ENCODE measurements at regions not wholly inside any gene's neighbourhood (a gene's known extent, or its start where the extent isn't known, plus 50 kb on each side); places are given as distances from the start of the nearest gene placed in this dataset.

DNA sequence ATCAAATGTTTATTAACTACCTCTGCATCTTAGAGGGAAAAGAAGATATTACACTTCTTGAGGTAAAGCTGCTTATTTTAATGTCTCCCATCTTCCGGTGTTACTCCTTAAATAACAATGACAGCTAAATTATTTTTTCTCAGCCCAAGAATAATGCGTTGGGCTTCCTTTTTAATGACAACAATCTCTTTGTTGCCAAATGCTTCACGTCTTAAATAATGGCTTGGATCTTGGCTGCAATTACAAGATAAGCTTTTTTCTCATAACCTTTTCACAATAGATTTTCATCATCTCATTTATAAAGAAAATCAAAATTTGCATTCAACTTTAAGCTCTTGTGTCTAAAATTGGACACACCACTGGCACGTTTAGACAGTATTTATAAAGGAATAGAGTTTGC lies 89.2 kb upstream of the COL8A1 start:
- no peaks in the 10 kb centered on the region for H3K36me3 ChIP-seq (ENCODE audit: insufficient read depth, low read length)
- no peaks in the 10 kb centered on the region for H3F3A ChIP-seq (ENCODE audit: low read depth)
- H3K9me3 ChIP-seq (ENCODE audit: insufficient read depth, low read depth, low read length) = no peaks in the 10 kb centered on the region
- no peak overlapping the region for H3K9ac ChIP-seq (ENCODE audit: low read depth, low read length, poor library complexity, severe bottlenecking)
- no peak overlapping the region for H2AFZ ChIP-seq (ENCODE audit: low read length)
- no peaks in the 10 kb centered on the region for H4K20me1 ChIP-seq (ENCODE audit: insufficient read depth, low read length, poor library complexity, severe bottlenecking)
- H3K9me2 ChIP-seq (replicated peaks; ENCODE audit: low read depth, low read length) = no peaks in the 10 kb centered on the region
- H3K27me3 ChIP-seq (ENCODE audit: insufficient read depth, low read length, poor library complexity, severe bottlenecking) = no peaks in the 10 kb centered on the region
- no peak overlapping the region for H3K4me3 ChIP-seq (ENCODE audit: low read length, poor library complexity, severe bottlenecking)
- no peak overlapping the region for H3K4me2 ChIP-seq (ENCODE audit: low read depth, low read length, poor library complexity, severe bottlenecking)
- no peaks in the 10 kb centered on the region for H3K79me2 ChIP-seq (ENCODE audit: insufficient read depth, low read length)
- H3K4me1 ChIP-seq (ENCODE audit: insufficient read depth, low read length, poor library complexity, severe bottlenecking) = no peaks in the 10 kb centered on the region
- TF ChIP-seq, protein P1, sequence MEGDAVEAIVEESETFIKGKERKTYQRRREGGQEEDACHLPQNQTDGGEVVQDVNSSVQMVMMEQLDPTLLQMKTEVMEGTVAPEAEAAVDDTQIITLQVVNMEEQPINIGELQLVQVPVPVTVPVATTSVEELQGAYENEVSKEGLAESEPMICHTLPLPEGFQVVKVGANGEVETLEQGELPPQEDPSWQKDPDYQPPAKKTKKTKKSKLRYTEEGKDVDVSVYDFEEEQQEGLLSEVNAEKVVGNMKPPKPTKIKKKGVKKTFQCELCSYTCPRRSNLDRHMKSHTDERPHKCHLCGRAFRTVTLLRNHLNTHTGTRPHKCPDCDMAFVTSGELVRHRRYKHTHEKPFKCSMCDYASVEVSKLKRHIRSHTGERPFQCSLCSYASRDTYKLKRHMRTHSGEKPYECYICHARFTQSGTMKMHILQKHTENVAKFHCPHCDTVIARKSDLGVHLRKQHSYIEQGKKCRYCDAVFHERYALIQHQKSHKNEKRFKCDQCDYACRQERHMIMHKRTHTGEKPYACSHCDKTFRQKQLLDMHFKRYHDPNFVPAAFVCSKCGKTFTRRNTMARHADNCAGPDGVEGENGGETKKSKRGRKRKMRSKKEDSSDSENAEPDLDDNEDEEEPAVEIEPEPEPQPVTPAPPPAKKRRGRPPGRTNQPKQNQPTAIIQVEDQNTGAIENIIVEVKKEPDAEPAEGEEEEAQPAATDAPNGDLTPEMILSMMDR (conservative IDR thresholded peaks at IDR 0.05; ENCODE audit: low read length) = no peak
- no peak for TF ChIP-seq EZH2phosphoT487 (IDR thresholded peaks at IDR 0.05; ENCODE audit: borderline replicate concordance)

DNA sequence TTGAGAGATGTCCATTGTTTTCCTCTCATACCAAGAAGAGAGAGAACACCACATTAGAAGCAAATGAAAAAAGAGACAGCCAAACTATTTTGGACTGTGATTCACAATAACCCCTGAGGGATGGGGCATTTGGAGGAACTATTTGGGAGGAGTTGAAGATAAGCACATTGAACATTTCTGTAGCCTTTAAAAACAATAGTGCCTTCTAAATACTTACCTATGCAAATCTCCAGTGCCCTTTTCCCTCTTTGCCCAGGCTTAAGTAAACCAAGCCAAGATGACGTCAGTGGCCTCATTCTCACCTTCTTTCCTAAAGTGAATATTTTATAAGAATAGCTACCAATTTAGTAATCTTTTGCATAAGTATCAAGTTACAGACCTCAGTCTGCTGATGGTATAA lies 89.7 kb upstream of the COL8A1 start:
- Histone ChIP-seq H3K4me3 (ENCODE audit: low read length, poor library complexity, severe bottlenecking) (no peak overlapping the region), H3K9ac (ENCODE audit: low read depth, low read length, poor library complexity, severe bottlenecking) (no peak overlapping the region), H3K36me3 (ENCODE audit: insufficient read depth, low read length) (no peaks in the 10 kb centered on the region), H3K9me2 (replicated peaks; ENCODE audit: low read depth, low read length) (no peaks in the 10 kb centered on the region), H3K4me1 (ENCODE audit: insufficient read depth, low read length, poor library complexity, severe bottlenecking) (peaks cover under 1% of the 10 kb centered on the region), H3F3A (ENCODE audit: low read depth) (no peaks in the 10 kb centered on the region), H3K4me2 (ENCODE audit: low read depth, low read length, poor library complexity, severe bottlenecking) (no peak overlapping the region), H4K20me1 (ENCODE audit: insufficient read depth, low read length, poor library complexity, severe bottlenecking) (no peaks in the 10 kb centered on the region), H3K27me3 (ENCODE audit: insufficient read depth, low read length, poor library complexity, severe bottlenecking) (no peaks in the 10 kb centered on the region), H3K79me2 (ENCODE audit: insufficient read depth, low read length) (no peaks in the 10 kb centered on the region), H3K9me3 (ENCODE audit: insufficient read depth, low read depth, low read length) (no peaks in the 10 kb centered on the region), H2AFZ (ENCODE audit: low read length) (no peak overlapping the region)
- TF ChIP-seq EZH2phosphoT487 (IDR thresholded peaks at IDR 0.05; ENCODE audit: borderline replicate concordance) = no peak
- TF ChIP-seq, protein P1 (conservative IDR thresholded peaks at IDR 0.05; ENCODE audit: low read length) = no peak

DNA sequence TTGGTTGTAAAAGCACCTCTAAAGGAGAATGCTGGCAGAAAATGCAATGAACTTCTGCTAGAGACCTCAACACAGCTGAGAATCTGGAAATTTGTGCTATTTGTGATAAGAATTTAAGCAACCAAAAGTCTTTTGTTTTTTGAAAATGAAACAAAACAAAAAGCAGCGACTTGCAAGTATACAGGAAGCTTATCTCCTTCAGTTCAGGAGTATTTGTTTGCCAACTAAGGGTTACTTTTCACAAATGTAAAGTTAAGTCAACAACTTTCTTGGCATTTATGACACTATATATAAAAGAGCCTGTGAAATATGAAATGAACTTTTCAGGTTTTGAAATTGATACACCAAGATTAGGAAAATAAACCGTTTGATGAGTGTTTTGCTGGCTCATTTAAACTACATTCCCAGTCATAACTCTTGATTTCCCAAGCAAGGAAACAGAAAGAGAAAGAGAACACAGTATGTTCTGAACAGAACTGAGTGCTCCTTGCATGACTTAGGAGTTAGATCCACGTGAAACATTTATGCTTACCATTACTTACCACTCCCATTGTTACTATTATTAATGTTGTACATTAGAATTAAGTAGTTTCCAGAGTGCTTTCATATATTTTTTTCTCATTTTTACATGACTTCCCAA lies 92.3 kb upstream of the COL8A1 start:
- Histone ChIP-seq H3K9me2 (replicated peaks; ENCODE audit: low read depth, low read length) (no peaks in the 10 kb centered on the region), H3K36me3 (ENCODE audit: insufficient read depth, low read length) (no peaks in the 10 kb centered on the region), H2AFZ (ENCODE audit: low read length) (no peak overlapping the region), H3K4me1 (ENCODE audit: insufficient read depth, low read length, poor library complexity, severe bottlenecking) (peaks cover 11% of the 10 kb centered on the region), H3K27me3 (ENCODE audit: insufficient read depth, low read length, poor library complexity, severe bottlenecking) (no peaks in the 10 kb centered on the region), H3K4me3 (ENCODE audit: low read length, poor library complexity, severe bottlenecking) (no peak overlapping the region), H4K20me1 (ENCODE audit: insufficient read depth, low read length, poor library complexity, severe bottlenecking) (no peaks in the 10 kb centered on the region), H3K9ac (ENCODE audit: low read depth, low read length, poor library complexity, severe bottlenecking) (no peak overlapping the region), H3K9me3 (ENCODE audit: insufficient read depth, low read depth, low read length) (no peaks in the 10 kb centered on the region), H3K4me2 (ENCODE audit: low read depth, low read length, poor library complexity, severe bottlenecking) (no peak overlapping the region), H3F3A (ENCODE audit: low read depth) (no peaks in the 10 kb centered on the region), H3K79me2 (ENCODE audit: insufficient read depth, low read length) (no peaks in the 10 kb centered on the region)
- TF ChIP-seq, protein P1 (conservative IDR thresholded peaks at IDR 0.05; ENCODE audit: low read length) = no peak
- no peak for TF ChIP-seq EZH2phosphoT487 (IDR thresholded peaks at IDR 0.05; ENCODE audit: borderline replicate concordance)
